ENCODE measurements at regions not wholly inside any gene's neighbourhood (a gene's known extent, or its start where the extent isn't known, plus 50 kb on each side); places are given as distances from the start of the nearest gene placed in this dataset.

GRCh38 chrX:45903781-45904201 lies 641.4 kb downstream of the ZNF674 start:
- Histone ChIP-seq H3K27me3 (no peaks in the 10 kb centered on the region), H3K4me1 (no peaks in the 10 kb centered on the region), H3K9me3 (no peaks in the 10 kb centered on the region), H3K36me3 (no peaks in the 10 kb centered on the region), H3K4me3 (no peak overlapping the region), H3K27ac (no peak overlapping the region)
- TF ChIP-seq CTCF (IDR thresholded peaks at IDR 0.05): no peak
- no peak for TF ChIP-seq POLR2A (IDR thresholded peaks at IDR 0.05)
- intact Hi-C loops (cut with DNase I): no loop called here
- no peak for ATAC-seq
- 44% methylated on average over 5 of the region's 5 CpGs for WGBS (ENCODE audit: insufficient coverage, low coverage, low lambda C conversion rate, missing lambda C conversion rate)
- no peak for DNase-seq

GRCh38 chrX:45900766-45901615 lies 644.2 kb downstream of the ZNF674 start:
- Histone ChIP-seq H3K4me3 (no peak overlapping the region), H3K9me3 (no peaks in the 10 kb centered on the region), H3K4me1 (no peaks in the 10 kb centered on the region), H3K36me3 (no peaks in the 10 kb centered on the region), H3K27ac (no peak overlapping the region), H3K27me3 (no peaks in the 10 kb centered on the region)
- WGBS (ENCODE audit: insufficient coverage, low coverage, low lambda C conversion rate, missing lambda C conversion rate): 42% methylated on average over 9 of the region's 9 CpGs
- intact Hi-C loops (cut with DNase I): no loop called here
- ATAC-seq (no peak), DNase-seq (no peak)
- TF ChIP-seq POLR2A (IDR thresholded peaks at IDR 0.05) (no peak), CTCF (IDR thresholded peaks at IDR 0.05) (no peak)

DNA sequence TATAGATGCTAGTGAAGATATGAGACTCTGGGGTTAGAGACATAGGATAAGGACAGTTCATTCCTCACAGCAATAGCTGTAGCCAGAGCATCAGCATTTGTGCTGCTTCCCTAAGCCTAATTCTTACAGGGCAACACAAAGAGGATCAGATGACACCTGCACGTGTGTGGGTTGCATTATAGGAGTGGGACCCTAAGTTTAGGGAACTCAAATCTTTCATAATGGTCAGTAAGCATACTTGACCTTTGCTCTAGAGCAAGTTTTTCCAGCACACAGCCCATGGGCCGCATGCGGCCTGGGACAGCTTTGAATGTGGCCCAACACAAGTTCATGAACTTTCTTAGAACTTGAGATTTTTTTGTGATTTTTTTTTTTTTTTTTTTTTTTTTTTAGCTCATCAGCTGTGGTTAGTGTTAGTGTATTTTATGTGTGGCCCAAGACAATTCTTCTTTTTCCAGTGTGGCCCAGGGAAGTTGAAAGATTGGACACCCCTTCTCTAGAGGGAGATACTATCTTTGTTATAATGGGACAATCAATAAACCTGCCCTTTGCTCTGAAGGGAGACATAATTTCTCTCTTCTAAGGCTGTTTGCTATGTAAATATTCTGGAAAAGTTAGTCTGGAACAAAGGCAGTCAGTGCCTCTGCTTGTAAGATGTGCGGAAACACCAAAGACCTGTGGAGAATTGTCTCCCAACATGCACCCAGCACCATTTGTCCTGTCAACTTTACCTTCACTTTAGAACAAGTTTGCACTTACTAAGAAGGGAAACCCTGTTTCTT lies 650.2 kb downstream of the ZNF674 start:
- Histone ChIP-seq H3K9me3 (no peaks in the 10 kb centered on the region), H3K27me3 (no peaks in the 10 kb centered on the region), H3K36me3 (no peaks in the 10 kb centered on the region), H3K27ac (no peak overlapping the region), H3K4me3 (no peak overlapping the region), H3K4me1 (no peaks in the 10 kb centered on the region)
- DNase-seq: no peak
- intact Hi-C loops (cut with DNase I): no loop called here
- peak in 2 of 4 donors; percentile 36 to 52 for ATAC-seq
- TF ChIP-seq POLR2A (IDR thresholded peaks at IDR 0.05) (no peak), CTCF (IDR thresholded peaks at IDR 0.05) (no peak)
- WGBS (ENCODE audit: insufficient coverage, low coverage, low lambda C conversion rate, missing lambda C conversion rate): 28% methylated on average over 4 of the region's 4 CpGs

DNA sequence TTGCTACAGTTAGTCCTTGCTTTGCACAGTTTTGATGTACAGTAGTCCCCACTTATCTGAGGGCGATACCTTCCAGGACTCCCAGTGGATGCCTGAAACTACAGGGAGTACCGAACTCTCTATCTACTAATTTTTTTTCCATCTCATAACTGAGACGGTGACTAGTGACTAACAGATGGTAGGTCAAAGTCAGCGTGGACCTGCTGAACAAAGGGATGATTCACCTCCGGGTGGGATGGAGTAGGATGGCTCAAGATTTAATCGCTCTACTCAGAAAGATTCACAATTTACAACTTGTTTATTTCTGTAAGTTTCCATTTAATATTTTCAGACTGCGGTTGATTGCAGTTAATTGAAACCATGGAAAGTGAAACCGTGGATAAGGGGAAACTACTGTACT lies 655.8 kb downstream of the ZNF674 start:
- WGBS (ENCODE audit: insufficient coverage, low coverage, low lambda C conversion rate, missing lambda C conversion rate): 70% methylated on average over 8 of the region's 8 CpGs
- Histone ChIP-seq H3K4me1 (no peaks in the 10 kb centered on the region), H3K27me3 (no peaks in the 10 kb centered on the region), H3K27ac (no peak overlapping the region), H3K36me3 (no peaks in the 10 kb centered on the region), H3K4me3 (no peak overlapping the region), H3K9me3 (no peaks in the 10 kb centered on the region)
- no peak for ATAC-seq
- TF ChIP-seq POLR2A (IDR thresholded peaks at IDR 0.05) (no peak), CTCF (IDR thresholded peaks at IDR 0.05) (no peak)
- intact Hi-C loops (cut with DNase I): no loop called here
- DNase-seq: no peak
